Adrenal gland (tissue), 9 donors: ENCODE measurements at regions not wholly inside any gene's neighbourhood (a gene's known extent, or its start where the extent isn't known, plus 50 kb on each side); places are given as distances from the start of the nearest gene placed in this dataset.
"Not testable (repeated sequence)": the region's sequence is repeated elsewhere in the genome, so short reads cannot be mapped to it uniquely, and the experiment has no call there.

Experiments
- DNase-seq, 7 donors: peaks; one replicate each; pipeline ENCODE4 v3.0.0-alpha.2; 2019 to 2020
- H3K27ac ChIP-seq, 5 donors: fragments of 200-600 bp; sonication (generic) in 4 of 5; 1 replicate in 3 of 5; 2 replicates in 2 of 5; pipeline versions ENCODE4 v1.5.1 to v1.8.0; 2016 to 2020; ENCODE audit warnings: mild to moderate bottlenecking in 1 of 5
- H3K27me3 ChIP-seq: fragments of 200-600 bp; 2 replicates; pipeline ENCODE4 v1.8.0; 2021
- H3K36me3 ChIP-seq, 2 donors: fragments of 200-600 bp; replicated peaks in 1 of 2; 1 replicate in 1 of 2; 2 replicates in 1 of 2; pipeline versions ENCODE4 v1.5.1 to v1.8.0; 2018 to 2022
- H3K4me1 ChIP-seq, 2 donors: fragments of 200-600 bp; replicated peaks in 1 of 2; 1 replicate in 1 of 2; 2 replicates in 1 of 2; pipeline versions ENCODE4 v1.5.1 to v1.8.0; 2018 to 2021
- H3K4me3 ChIP-seq, 4 donors: fragments of 200-600 bp; sonication (generic) in 3 of 4; one replicate each; pipeline ENCODE4 v1.5.1; 2016 to 2018
- H3K9me3 ChIP-seq, 3 donors: fragments of 200-600 bp; sonication (generic) in 1 of 3; replicated peaks in 1 of 3; 1 replicate in 2 of 3; 2 replicates in 1 of 3; pipeline versions ENCODE4 v1.5.1 to v1.8.0; 2016 to 2021
- CTCF ChIP-seq, 6 experiments: fragments of 450-650 bp in 4 of 6; fragments of 200-600 bp in 2 of 6; sonication (generic) in 1 of 6; IDR thresholded peaks; 1 replicate in 5 of 6; 2 replicates in 1 of 6; pipeline versions ENCODE4 v1.5.1 to v1.8.0; 2016 to 2021; ENCODE audit warnings: antibody characterized with exemption in 6 of 6, mild to moderate bottlenecking in 2 of 6, moderate library complexity in 1 of 6
- POLR2A ChIP-seq, 2 donors: fragments of 450-650 bp; IDR thresholded peaks; one replicate each; pipeline ENCODE4 v1.6.1; 2017; ENCODE audit warnings: antibody characterized with exemption in 2 of 2, mild to moderate bottlenecking in 2 of 2, moderate library complexity in 1 of 2
- WGBS, 4 donors: extraction: QIAGEN DNeasy Blood & Tissue Kit in 2 of 4; methylation state at CpG; one replicate each; pipeline versions ENCODE4 v1.1.5 to v1.1.7; 2013 to 2017; 5-methylcytosine and 5-hydroxymethylcytosine counted together
- intact Hi-C, 2 donors: fragments of 100-400 bp; cut with DNase I; formaldehyde crosslinking; loops; one replicate each; pipeline versions ENCODE4 v1.14.1 to v1.15.0; 2022 to 2023
- donor health status: healthy with polysubstance abuse.
- donor health status: Bipolar disorder and iron deficiency.
- donor health status: DM: yes; HTN: yes; CAD: no.
- donor health status: DM: no; HTN: no; CAD: no.
- donor health status: DM: no; HTN: no; CAD: no.

- peak overlapping the region in 4 of 5 donors; percentile 40 to 95 (median 60) for H3K27ac ChIP-seq
- H3K27me3 ChIP-seq = no peaks in the 10 kb centered on the region
- peaks cover 0 to 21% of the 10 kb centered on the region in 2 donors for H3K4me1 ChIP-seq
- peak in 6 of 7 donors; percentile 40 to 69 (median 55) for DNase-seq
- no peak for TF ChIP-seq POLR2A (IDR thresholded peaks at IDR 0.05)
- intact Hi-C loops = no loop called here
- H3K9me3 ChIP-seq = no peaks in the 10 kb centered on the region
- H3K4me3 ChIP-seq = no peak overlapping the region
- whole genome bisulfite sequencing, 4 donors = 48 to 69% (median 65%) methylated on average over 3 to 9 of the region's 9 CpGs
- H3K36me3 ChIP-seq = no peaks in the 10 kb centered on the region
Observed at GRCh38 chr17:83203073-83203471, 123.7 kb downstream of the METRNL start.

GRCh38 chr17:83203472-83204221, 124.2 kb downstream of the METRNL start:
- WGBS, 4 donors = 75 to 88% (median 78%) methylated on average over 15 to 20 of the region's 20 CpGs
- no peak overlapping the region for H3K4me3 ChIP-seq
- no peak for TF ChIP-seq POLR2A (IDR thresholded peaks at IDR 0.05)
- intact Hi-C loops = no loop called here
- H3K27me3 ChIP-seq = no peaks in the 10 kb centered on the region
- H3K4me1 ChIP-seq = peaks cover 0 to 18% of the 10 kb centered on the region in 2 donors
- no peaks in the 10 kb centered on the region for H3K9me3 ChIP-seq
- peak overlapping the region in 4 of 5 donors; percentile 22 to 95 (median 59) for H3K27ac ChIP-seq
- DNase-seq = peak in 4 of 7 donors; percentile 10 to 54 (median 28)
- no peaks in the 10 kb centered on the region for H3K36me3 ChIP-seq

- peaks cover 0 to 15% of the 10 kb centered on the region in 2 donors for H3K4me1 ChIP-seq
- peak in 1 of 7 donors; percentile 14 for DNase-seq
- no peaks in the 10 kb centered on the region for H3K9me3 ChIP-seq
- peak overlapping the region in 2 of 5 donors; percentile 78 to 95 for H3K27ac ChIP-seq
- H3K4me3 ChIP-seq = no peak overlapping the region
- H3K27me3 ChIP-seq = no peaks in the 10 kb centered on the region
- TF ChIP-seq CTCF (IDR thresholded peaks at IDR 0.05) (no peak), POLR2A (IDR thresholded peaks at IDR 0.05) (no peak)
- intact Hi-C loops = no loop called here
- H3K36me3 ChIP-seq = no peaks in the 10 kb centered on the region
- 86 to 97% (median 92%) methylated on average over 7 to 9 of the region's 9 CpGs for WGBS, 4 donors
Observed at GRCh38 chr17:83204230-83204725, 124.9 kb downstream of the METRNL start.

- WGBS, 4 donors = 86 to 100% (median 95%) methylated on average over 3 to 26 of the region's 33 CpGs
- H3K27me3 ChIP-seq, H3K4me3 ChIP-seq, H3K9me3 ChIP-seq, intact Hi-C loops, H3K36me3 ChIP-seq: not testable (repeated sequence)
- peaks cover 0 to 15% of the 10 kb centered on the region in 2 donors for H3K4me1 ChIP-seq
- DNase-seq = peak in 4 of 7 donors; percentile 11 to 44 (median 12)
- H3K27ac ChIP-seq = peak overlapping the region in 1 of 5 donors; percentile 95
Observed at GRCh38 chr17:83204736-83205386, 125.5 kb downstream of the METRNL start.

- TF ChIP-seq CTCF (IDR thresholded peaks at IDR 0.05) = peak in 5 of 6 experiments; percentile 44 to 80 (median 62)
- intact Hi-C loops, H3K36me3 ChIP-seq, H3K27me3 ChIP-seq, H3K4me1 ChIP-seq, H3K9me3 ChIP-seq, H3K4me3 ChIP-seq, H3K27ac ChIP-seq: not testable (repeated sequence)
- peak; percentile 40 to 75 (median 59) for DNase-seq
- WGBS, 4 donors = 36 to 57% (median 50%) methylated on average over 1 to 26 of the region's 50 CpGs; no CpG with 5 or more reads in 1 of the 4 donors
Observed at GRCh38 chr17:83205387-83206035, 126.1 kb downstream of the METRNL start.
